Stimulated activated naive CD8-positive, alpha-beta T cell treated with anti-CD3 and anti-CD28 coated beads, Interleukin-15, Interleukin-2, amounts not matched to agents 100 U/mL and 50 U/mL, for 24 hours (primary cell): ENCODE measurements at regions not wholly inside any gene's neighbourhood (a gene's known extent, or its start where the extent isn't known, plus 50 kb on each side); places are given as distances from the start of the nearest gene placed in this dataset.
"Not testable (repeated sequence)": the region's sequence is repeated elsewhere in the genome, so short reads cannot be mapped to it uniquely, and the experiment has no call there.

Source experiments
- ATAC-seq: fragments of 150-1000 bp; cut with Tn5 transposase; one replicate; pipeline ENCODE4 v1.10.0; 2021
- DNase-seq: peaks from one replicate; pipeline ENCODE4 v3.0.0; 2021

DNA sequence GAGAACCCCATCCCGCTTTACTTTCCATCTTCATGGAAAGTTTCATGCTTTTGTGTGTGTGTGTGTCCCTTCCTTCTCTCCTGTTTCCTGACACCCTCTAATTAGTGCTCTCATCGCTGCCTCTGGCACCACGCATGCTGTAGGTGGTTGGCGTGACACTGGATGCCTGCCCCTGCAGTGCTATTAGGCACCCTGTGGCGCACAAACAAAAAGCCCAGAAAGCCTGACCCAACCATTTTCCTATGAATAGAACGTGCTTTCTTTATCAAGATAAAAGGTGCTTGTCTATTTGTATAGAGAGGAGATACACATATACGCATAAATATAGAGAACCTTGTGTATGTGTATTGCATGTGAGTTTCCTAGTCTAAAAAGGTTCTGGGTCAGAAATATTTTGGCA is 120.8 kb upstream of the CDCA7L start:
- ATAC-seq, result no peak
- no peak for DNase-seq

DNA sequence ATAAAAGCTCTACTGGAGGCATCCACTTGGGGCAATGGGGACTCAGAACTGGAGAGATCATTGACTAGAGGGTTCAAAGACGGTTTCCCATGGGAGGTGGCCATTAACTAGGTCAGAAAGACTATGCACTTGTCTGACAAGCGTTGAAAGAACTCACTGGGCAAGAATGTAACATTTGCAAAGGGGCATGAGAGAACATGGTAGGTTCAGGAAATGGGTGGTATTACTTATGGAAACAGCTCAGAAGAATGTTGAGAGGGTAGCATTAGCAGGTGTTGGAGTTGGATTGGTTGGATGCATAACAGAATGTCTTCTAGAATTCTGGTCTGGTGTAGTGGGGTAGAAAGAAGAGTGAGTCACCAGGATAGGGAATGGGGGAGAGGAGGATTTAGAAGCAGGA is 119.1 kb upstream of the CDCA7L start:
- DNase-seq (no peak), ATAC-seq (no peak)

DNA sequence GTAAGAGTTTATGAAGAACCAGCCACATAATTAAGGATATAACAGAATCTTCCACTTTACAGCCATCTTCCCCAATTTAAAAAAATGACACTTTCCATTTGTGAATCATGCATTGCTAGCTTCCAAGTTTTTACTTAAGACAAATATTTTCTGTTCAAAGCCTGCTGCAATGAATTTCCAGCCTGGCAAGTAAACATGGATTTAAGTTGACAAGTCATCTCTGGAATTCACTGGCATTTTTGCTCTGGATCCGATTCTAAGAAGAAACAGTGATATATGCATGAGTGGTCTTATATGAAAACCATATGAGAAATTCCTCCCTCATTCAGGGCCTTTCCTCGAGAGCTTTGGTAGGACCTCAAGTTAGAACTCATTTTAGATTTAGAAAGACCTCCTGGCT is 116.1 kb upstream of the CDCA7L start:
- no peak for DNase-seq
- no peak for ATAC-seq

DNA sequence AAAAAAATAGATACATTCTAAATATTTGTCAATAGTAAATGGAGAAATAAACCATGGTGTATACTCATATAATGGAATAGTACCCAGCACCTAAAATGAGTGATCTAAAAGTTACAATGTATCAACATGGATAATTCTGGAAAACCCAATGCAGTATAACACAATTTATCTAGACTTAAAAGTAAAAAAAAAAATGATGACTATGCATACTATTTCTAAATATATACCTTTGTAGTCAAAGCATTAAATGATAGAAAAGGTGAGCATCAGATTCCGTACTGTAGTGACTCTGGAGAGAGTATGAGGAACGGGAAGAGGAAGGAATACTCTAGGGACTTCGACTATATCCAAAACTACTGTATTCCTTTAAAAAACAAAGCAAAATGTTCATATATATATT is 115.2 kb upstream of the CDCA7L start:
- ATAC-seq, result no peak
- no peak for DNase-seq

DNA sequence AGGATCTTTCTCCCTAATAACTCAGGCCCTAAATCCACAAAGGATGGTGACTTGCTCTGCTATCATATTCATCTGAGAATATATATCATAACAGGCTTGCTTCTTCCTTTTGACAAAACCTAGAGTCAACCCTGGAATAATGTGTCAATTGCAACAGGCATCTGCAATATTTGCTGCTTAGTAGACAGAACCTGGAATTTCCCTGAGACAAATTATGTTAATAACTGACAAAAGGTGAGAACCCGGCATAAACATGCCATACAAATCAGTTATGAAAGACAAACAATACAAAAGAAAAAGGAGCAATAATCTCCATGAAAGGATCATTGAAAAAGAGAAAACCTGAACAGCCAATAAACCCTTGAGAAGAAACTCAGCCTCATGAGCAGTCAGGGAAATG is 114.5 kb upstream of the CDCA7L start:
- no peak for ATAC-seq
- DNase-seq, result no peak

DNA sequence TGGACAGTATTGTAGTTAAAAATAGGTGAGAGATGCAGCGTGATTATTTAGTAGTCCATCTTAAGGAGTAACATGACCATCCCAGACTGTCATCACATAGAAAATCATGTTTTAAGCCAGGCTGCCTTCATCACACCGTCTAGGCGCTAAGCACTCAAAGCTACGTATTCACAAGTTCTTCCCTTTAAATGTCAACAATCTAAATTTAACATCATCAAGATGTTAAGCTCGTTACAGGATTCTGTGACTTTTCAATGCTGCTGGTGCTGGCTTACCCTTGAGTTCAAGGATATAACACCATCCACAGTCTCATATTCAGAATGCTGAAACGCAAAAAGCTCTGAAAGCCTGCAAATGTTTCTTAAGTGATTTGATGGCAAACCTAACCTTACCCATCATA is 109.5 kb upstream of the CDCA7L start:
- no peak for DNase-seq
- ATAC-seq, result no peak

DNA sequence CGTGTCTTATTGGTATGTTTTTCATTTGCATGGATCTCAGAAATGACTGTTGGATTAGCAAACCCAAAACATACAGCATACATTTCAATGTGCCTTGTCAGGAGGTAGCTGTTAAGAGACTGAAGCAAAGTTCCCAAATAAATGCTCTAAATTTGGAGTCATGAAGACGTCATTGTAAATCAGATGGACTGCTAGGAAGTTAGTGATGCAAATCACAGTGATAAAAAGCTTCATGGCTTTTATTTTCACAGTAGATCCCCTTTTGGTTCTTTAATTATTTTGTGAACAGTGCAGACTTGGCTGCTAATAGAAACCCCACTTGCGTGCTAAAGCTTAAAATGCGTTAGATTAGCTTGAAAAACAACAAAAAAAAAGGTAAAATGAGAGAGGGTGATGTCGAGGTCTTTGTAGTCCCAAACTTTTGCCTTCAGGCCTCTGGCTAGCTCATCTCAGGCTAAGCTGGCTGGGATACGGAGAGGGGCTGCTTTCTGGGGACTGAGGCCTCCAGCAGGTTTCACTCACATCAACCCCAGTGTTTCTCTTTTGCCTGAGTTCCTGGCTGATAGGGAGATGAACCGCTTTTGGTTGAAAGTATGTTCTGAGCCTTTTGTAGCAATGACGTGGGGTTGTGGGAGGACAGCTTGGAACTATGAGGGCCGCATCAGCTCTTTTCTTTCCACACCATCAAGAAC is 107.1 kb upstream of the CDCA7L start:
- DNase-seq, result no peak
- ATAC-seq, result no peak

DNA sequence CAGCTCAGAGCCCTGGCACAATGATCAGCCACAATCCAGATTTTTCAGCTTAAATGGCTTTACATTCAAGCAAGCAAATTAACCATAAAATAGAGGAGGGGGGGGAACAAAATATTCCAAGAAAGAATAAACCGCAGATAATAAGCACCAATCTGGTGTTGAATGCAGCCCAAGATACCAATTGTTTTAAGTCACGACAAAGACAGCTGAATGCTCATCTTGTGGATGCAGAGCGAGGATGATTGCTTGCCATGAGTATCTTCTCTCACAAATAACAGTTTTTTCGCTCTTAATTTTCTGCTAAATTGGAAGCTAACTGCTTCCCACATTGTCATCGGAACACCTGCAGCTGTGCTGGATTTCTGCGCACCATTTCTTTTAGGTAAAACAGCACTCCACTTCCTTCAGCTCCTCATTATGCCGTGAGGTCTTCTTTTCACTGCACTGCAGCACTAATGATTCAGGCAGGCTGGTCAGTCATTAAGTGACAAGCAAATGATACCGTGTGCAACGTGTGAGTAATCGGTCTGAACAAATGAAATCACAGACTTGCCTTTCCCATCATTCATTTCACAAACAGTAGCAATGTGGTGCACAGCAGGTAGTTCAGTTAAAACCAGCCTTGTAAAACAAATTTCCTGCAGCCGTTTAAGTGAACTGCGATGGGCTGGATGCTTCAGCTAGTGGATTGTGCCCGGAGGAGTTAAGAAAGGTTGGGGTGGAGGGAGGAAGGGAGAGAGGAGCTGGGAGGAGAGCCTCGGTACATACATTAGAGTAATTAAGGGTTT is 106.4 kb upstream of the CDCA7L start:
- DNase-seq (no peak), ATAC-seq (no peak)

DNA sequence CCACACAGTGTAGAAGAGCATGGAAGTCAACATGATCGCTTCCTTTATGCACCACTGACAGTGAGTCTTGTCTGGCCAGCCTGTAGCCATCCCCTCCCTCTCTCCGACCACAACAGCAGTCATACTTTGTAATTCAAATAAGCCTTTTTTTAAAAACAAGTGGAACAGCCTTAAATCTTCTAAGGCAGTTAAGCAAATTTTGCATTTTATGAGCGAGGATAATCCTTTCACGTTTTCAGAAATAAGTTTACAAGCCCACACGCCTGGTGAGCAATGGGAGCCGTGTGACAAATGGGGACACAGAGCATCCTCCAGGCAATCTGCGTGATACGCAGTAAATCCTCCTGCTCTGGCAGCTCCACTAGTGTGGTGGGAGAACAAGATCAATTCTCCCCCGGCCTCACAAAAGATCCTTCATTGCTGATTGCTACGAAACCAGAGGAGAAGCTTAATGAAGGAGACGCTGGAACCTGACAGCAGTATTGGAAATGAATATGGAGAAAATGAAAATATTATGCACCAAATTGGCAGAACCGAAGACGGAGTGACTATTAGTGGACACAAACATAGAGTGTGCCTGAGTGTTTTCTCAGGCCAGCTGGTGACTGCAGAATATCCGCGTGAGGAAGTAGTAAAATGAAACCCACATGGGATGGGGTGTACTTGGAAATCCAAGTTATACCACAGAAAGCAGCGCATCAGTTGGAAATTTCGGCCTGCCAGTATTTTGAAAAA is 104.2 kb upstream of the CDCA7L start:
- ATAC-seq, result no peak
- DNase-seq, result no peak

DNA sequence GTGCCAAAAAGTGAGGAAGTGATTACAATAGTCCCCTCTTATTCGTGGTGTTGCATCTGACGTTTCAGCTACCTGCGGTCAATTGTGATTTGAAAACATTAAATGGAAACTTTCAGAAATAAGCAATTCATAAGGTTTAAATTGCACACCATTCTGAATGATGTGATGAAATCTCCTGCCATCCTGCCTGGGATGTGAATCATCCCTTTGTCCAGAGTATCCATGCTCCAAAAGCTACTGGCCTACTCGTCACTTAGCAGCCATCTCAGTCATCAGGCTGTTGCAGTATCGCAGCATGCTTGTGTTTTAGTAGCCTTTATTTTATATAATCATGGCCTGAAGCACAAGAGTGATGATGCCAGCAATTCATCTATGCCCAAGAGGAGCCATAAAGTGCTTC is 97.7 kb upstream of the CDCA7L start:
- no peak for ATAC-seq
- no peak for DNase-seq

DNA sequence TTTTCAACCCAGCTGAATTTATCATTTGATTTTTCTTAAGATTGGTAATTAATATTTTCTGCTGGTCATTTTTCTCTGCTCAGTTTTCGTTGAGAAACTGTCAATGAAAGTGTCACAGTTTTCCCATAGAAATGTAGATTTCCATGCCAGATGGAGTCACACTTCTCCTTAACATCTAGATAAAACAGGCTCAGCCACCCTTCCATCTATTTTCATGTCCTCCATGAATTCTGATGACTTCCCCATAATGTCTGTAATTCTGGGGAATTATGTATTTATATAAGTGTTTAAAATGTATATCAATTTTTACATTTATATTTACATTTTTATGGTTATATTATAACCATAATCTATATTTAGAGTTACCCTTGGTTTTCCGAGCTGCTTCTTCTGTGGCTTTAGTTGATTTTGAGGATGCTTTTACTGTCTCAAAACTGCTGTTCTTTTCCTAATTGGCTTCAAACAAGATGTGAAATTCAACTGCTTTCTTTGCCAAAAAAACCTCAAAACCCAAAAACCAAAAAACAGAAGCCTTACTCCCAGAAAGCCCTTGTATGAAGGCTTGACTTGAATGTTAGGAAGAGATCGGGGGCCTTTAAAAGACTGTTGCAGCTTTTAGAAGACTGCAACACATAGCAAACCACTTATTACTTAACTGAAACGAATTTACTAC is 95.4 kb upstream of the CDCA7L start:
- ATAC-seq, result no peak
- DNase-seq, result no peak

DNA sequence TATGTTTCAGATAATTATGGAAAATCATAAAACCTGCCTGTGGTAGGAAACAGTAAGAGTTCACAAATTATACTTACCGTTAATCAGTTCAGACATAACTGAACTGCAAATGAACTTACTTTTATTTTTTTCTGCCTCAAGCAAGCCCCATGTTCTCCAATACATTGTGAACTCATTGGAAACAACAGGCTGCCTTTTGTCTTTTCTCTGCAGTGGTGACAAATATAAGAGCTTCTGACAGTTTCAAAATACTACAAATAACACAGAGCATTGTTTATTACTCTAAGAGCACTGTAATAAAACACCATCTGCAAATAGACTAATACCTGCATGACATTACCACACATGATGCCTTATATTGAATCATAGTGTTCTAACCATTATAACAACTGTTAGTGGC is 94.0 kb upstream of the CDCA7L start:
- no peak for ATAC-seq
- DNase-seq, result no peak

DNA sequence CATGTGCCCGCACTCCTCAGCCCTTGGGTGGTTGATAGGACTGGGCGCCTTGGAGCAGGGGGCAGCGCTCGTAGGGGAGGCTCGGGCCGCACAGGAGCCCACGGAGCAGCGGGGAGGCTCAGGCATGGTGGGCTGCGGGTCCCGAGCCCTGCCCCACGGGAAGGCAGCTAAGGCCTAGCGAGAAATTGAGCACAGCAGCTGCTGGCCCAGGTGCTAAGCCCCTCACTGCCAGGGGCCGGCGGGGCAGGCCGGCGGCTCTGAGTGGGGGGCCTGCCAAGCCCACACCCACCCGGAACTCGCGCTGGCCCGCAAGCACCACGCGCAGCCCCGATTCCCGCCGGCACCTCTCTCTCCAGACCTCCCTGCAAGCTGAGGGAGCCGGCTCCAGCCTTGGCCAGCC is 86.7 kb upstream of the CDCA7L start:
- not testable (repeated sequence) for DNase-seq, ATAC-seq

DNA sequence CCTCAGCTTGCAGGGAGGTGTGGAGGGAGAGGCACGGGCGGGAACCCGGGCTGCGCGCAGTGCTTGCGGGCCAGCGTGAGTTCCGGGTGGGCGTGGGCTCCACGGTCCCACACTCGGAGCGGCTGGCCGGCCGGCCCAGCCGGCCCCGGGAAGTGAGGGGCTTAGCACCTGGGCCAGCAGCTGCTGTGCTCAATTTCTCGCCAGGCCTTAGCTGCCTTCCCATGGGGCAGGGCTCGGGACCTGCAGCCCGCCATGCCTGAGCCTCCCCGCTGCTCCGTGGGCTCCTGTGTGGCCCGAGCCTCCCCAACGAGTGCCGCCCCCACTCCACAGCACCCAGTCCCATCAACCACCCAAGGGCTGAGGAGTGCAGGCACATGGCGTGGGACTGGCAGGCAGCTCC is 83.0 kb upstream of the CDCA7L start:
- ATAC-seq, DNase-seq: not testable (repeated sequence)

DNA sequence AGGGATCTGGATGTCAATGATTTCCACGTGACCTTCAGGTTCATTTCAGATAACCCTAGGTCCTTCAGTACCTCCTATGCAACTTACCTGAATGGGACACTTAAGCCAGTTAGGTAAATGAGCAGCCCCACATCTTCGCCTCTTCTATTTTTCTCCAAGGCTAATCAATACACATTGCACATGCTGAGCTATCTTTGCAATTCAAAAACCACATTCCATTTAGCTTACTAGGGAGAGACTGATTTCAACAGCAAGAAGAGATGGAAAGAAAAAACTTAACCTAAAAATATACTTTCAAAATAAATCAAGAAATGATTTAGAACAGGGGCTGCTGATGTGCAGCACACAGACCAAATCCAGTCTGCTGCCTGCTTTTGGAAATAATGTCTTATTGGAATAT is 81.8 kb upstream of the CDCA7L start:
- DNase-seq (no peak), ATAC-seq (no peak)

DNA sequence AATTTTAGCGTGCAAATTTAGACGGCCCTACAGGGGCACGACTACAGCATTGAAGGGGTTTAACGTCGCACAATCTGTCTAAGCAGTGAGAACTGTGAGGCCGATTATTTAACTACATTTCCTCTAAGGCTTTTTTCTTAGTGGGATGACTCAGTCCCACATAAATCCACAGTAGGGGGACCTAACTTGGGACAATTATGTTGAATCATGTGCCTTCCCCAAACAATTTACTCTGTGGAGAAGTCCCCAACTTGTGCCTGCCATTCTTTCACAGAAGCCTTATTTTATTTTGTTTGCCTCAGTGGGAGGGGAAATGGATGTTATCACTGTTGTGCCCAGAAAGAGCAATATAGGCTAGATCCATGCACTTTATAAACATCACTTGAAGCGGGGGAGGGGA is 80.3 kb upstream of the CDCA7L start:
- no peak for DNase-seq
- ATAC-seq, result no peak

DNA sequence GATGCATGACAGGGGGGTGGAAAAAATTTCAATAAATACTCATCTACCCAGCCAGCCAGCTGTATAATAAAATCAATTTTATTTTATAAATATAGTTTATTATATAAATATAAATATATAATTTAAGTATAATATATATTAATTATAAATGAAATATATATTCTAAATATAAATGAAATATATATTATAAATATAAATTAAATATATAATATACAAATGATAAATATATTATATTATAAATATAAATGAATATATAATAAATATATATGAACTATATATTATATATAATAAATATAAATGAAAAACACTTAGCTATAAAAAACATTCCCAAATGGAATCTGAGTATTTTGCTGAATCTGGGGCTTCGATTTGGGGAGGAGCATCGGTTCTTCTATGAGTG is 79.4 kb upstream of the CDCA7L start:
- DNase-seq, result no peak
- ATAC-seq, result no peak

DNA sequence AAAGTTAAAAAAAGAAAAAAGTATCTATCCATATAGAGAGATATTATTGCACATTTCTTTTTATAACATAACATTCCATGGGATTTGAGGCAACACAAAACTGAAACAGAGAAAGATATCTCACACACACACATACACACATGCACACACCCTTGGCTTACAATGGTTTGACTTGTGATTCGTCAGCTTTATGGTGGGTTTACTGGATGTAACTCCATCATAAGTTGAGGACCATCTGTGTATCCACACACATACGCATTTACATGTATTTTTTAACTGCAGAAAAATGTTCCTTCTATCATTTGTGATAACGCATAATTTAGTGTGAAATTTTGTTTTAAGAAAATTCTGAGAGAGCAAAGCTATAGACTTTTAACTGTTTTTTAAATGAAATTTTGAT is 74.2 kb upstream of the CDCA7L start:
- ATAC-seq (no peak), DNase-seq (no peak)

DNA sequence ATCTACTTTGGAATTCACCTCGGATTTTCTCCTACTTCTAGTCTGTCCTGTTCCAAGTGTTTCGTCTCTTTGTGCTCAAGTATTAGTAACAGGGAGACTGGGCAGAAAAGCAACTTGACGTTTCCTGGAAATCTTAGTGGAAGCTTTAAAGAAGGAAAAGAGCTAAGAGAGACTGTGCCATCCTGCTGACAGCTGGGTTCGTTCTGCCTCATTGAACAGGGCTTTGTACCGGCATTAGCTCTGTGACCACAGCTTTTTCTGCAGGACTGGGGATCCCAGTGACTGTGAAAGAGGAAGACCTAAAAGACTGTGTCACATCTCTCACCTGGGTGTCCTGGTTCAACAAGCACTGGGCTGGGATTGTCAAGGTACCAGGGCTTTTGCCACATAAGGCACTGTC is 70.8 kb upstream of the CDCA7L start:
- no peak for DNase-seq
- no peak for ATAC-seq

DNA sequence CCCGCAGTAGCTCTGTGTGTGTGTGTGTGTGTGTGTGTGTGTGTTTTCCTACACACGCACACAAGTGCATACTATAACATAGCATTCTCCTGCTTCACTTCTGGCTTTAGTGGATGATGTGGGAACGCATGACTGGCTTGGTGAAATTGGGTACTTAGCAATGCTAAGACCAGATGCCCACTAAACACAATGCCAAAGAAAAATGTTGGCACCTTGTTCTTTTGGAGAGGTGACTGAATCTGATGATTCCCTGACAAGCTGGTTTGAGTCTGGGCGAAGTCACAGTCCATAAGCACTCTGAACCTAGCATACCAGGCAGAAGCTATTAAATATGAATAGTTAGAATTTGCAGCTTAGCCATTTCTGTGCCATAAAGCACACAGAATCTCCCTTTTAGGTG is 68.0 kb upstream of the CDCA7L start:
- no peak for DNase-seq
- ATAC-seq, result no peak

DNA sequence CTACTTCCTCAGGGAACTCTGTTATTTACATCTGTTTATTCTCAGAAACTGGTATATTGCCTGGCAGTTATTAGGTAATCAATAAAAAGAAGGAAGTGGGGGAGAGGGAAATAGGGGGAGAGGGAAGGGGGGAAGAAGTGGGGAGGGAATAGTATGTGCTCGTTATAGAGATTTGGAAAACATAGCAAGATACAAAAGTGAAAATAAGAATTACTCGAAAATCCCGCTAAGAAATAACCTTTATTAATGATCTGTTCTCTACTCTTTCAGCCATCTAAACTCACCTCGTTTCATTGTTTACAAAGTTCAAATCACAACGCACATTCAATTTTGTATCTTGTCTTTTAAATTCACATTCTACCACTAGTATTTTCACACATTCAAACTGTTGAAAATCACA is 63.0 kb upstream of the CDCA7L start:
- ATAC-seq (no peak), DNase-seq (no peak)

DNA sequence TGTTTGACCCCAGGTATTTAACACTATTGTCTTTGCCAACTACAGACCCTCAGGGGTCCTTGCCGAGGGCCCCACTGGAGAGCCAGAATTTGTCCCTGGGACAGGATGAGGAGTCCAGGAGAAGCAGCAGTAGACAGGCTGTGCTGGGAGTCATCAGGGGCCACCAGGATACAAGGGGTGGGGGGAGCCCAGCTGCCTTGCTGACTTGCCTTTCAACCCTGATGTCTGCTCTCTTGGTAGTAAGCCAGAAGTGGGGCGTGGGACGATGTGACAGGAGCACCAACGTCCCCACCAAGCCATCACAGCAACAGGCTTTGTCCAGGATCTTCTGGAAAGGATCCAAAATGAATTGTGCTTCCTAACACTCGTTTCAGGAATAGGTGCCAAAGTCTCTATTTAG is 62.4 kb upstream of the CDCA7L start:
- ATAC-seq (no peak), DNase-seq (no peak)

DNA sequence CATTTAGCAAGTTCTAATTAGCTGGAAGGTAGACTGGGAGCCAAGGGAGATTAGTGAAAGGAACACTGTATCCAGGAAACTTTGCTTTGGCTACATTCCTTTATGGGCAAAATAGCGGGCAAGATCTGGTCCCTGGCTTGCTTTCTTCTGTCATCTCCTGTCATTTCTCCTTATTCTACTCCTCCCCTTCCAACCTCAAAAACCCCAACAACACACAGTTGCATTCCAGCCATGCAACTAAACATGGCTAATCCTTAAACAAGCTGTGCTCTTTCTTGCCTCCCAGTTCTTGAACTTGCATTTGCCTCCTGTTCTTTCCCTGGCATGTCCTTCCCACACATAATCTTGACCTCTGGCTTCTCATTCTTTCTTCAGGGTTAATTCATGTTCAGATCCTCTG is 59.5 kb upstream of the CDCA7L start:
- no peak for ATAC-seq
- no peak for DNase-seq
